ENCODE measurements at regions not wholly inside any gene's neighbourhood (a gene's known extent, or its start where the extent isn't known, plus 50 kb on each side); places are given as distances from the start of the nearest gene placed in this dataset.

DNA sequence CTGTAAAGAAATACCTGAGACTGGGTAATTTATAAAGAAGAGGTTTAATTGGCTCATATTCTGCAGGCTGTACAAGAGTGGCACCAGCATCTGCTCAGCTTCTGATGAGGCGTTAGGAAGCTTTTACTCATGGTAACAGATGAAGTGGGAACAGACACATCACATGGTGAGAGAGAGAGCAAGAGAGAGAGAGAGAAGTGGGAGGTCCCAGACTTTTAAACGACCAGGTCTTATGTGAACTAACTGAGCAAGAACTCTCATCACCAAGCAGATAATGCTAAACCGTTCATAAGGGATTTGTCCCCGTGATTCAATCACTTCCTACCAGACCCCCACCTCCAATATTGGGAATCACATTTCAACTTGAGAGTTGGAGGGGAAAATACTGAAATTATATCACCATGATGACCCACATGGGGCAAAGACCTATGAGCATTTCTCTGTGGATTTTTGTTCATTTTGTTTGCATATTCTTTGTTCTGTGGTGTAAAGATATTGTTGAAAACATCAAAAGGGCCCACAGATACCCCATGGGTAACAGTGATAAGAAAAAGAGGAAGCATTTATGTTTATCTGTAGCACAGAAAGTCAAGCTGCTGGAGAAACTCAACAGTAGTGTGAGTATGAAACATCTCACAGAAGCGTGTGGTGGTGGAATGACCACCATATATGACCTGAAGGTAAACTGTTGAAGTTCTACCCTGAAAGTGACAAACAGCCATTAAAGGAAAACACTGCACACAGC is 135.2 kb upstream of the PDE3A start:
- DNase-seq, result no peak

DNA sequence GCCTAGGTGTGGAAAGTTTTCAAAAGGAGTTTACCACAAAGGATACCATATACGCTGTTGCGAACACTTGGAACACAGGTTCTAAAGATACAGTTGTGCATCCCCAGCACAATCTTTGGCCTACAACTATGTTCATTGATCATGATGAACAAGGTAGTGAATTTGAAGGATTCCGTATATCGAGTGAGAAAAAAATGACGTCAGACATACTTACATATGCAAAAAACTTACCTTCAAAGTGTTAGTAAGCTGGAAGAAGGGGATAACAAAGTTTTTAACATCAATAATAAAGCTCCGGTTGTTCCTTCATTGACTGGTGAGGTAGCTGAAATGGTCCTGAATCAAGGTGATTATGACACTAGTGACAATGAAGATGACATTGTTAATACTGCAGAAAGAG is 133.9 kb upstream of the PDE3A start:
- no peak for DNase-seq

DNA sequence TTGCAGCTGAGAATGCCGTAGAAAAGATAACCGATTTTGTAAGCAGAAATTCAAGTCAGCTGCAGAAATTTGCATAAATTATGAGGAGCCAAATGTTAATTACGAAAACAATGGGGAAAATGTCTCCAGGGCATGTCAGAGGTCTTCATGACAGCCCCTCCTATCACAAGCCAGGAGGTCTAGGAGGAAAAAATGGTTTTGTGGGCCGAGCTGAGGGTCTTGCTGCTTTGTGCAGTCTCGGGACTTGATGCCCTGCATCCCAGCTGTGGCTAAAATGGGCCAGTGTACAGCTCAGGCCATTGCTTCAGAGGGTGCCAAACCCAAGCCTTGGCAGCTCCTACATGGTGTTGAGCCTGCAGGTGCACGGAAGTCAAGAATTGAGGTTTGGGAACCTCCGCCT is 131.2 kb upstream of the PDE3A start:
- DNase-seq, result no peak

DNA sequence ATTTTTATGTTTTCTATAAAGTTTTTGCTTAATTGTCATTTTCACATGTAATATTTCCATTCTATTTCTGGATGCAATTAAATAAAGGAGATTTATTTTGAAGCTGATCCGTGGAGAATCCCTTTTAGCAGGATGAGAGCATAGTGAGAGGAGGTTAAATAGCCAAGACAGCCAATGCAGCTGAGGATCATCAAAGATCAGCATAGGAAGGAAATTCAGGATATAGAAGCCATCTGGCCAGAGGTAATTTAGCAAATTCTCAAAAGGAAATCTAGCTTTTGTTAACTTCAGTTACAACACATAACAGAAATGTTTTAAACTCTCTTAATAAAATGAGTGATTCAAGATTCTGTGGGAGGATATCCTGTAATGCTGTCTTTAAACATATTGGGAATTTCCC is 122.8 kb upstream of the PDE3A start:
- DNase-seq, result no peak

DNA sequence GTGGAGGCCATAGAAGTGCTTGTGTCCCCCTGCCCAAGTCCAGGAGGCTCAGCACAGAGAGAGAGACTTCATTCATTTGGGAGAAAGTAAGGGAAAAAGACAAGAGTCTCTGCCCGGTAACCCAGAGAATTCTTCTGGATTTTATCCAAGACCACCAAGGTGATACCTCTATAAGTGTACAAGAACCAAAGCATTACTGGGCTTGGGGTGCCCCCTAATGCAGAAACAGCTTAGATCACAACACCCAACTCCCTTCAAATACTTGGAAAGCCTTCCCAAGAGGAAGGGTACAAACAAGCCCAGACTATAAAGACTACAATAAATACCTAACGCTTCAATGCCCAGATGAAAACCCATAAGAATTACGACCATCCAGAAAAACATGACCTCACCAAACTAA is 119.7 kb upstream of the PDE3A start:
- no peak for DNase-seq

DNA sequence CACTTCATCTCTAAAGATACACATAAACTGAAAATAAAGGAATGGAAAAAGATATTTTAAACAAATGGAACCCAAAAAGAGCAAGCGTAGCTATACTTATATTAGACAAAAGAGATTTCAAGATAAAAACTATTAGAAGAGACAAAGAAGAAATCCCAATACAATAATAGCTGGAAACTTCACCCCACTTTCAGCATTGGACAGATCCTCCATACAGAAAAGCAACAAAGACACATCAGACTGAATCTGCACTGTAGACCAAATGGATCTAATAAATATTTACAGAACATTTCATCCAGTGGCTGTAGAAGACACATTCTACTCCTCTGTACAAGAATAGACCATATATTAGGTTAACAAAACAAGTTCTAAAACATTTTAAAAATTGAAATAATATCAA is 117.6 kb upstream of the PDE3A start:
- DNase-seq, result no peak

DNA sequence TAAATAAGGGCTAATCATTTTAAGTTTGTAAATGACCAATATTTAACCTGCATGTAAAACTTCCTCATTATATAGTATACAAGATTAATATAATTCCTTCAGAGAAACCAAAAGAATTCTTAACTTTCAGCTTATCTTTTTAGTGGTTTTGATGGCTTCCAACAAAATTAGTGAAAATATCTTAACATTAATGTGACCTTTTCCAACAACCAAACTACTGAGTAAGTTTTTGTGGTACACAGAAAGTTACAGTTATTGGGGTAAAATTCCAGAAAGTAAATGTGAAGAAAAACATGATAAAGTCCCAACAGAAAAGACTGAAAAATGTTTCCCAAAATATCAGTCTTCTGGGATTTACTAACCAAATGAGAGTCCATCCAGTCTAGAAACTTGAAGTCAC is 111.0 kb upstream of the PDE3A start:
- DNase-seq, result no peak

DNA sequence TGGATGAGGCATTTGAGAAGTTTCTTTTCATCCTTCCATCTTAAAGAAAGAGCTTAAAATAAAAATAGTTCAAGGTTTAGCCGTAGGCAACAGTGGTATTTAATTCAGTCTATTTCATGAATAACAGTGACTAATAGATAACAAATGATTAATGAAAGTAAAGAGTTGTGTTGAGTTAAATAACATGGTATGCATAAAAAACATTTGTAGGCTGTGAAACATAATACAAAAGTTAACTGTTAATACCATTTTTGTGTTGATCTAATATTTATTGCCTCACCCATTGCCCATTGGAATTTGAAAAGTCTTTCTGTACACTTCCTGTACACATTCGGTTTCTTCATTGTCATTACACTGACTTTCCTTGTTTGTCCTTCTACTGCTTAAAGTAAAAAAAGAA is 108.6 kb upstream of the PDE3A start:
- no peak for DNase-seq

DNA sequence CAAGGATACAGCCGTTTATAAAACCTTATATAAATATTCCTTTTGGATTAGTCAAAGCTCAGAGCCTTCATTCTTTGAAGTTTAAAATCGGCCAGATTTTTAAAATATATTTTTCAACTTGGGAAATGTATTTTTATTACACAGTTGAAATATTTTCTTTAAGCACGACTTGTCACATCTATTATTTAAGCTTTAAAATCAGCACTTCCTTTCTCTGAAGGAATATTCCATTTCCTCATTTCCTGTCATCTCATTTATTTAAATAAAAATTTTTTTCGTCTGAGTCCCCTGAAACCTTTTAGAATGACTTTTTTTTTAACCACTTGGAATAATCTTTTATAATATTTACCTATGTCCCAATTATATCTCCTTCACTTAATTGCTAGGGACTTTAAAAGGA is 107.5 kb upstream of the PDE3A start:
- no peak for DNase-seq

DNA sequence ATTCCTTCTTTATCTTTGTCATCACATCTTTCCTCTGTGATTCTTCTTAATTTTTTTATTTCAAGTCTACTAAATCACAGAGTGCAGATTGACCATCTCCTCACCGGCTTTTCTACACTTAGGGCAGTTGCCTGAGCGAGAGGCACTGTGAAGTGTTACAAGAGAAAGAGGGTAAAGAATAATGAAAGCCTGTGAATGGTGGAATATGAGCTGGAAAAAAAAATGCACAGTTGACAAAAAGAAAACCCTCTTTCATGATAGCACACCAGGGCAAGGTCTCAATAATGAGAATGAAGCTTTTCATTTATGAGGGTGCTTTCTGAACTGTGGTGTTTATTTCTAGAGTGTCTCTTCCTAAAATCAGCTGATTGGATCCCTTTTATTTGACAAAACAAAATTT is 106.2 kb upstream of the PDE3A start:
- DNase-seq, result no peak

DNA sequence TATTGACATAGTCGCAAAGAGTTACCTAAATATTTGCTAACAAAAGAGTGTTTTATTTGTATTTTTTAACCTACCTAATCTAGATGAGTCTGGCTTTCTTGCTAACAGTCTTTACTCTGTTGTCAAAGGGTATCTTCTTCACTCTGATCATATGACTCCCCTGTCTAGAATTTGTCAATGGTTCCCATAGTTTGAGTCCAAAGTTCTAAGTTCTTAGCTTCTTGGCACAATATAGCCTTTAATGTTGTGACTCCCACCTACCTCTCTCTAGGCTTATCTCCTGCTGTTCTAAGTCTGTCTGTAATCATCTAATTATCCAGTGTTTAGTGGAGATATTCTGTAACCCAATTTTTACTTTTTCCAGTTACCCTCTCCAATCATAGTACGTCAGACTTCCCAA is 104.3 kb upstream of the PDE3A start:
- DNase-seq, result no peak

DNA sequence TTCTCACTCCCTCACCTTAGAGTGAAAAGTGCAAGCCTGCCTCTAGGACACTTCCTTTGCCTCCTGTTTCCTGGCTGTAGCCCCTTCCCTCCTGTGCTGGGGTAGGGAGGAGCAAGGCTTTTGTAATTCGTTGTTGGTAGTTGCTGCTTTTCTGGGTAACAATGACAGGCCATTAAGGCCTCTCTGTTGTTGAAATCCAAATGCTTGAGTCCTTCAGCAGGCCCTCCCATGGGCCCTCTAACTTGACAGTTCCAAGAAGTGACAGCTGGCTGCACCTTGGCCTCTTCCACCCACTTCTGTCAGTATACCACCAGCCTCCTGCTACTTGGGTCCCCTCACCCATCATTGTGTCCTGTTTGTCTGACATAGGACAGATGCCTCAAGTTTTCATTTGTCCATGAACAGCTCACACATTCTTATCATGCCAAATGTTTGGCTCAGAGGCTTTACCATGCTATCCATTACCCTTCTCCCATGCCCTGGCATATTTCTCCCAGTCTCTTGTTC is 103.7 kb upstream of the PDE3A start:
- DNase-seq, result no peak

DNA sequence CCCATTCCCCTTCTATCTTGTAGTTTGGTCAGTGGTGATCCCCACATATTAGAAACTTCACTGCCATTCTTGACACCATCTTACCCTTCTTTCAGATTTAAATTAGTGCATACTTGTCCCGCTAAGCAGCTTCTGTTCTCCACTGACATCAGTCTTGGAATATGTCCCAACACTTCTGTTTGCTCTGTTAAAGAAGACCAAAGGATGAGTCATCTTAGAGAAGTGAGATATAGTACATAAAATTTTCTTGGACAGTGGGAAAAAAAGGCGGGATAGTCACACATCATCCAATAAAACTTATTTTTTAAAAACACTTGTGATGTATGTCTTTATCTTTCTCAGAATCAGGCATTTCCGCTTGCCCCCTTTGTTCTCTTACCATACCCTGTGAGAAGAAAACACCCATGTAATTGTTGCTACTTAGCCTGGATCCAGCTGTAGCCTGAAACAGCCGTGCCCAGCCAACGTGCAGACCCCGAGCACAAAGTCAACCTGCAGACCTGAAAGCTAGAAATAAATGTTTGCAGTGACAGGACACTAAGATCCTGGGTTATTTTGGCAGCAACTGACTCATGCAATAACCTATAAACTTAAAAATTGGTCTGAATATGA is 100.1 kb upstream of the PDE3A start:
- no peak for DNase-seq

DNA sequence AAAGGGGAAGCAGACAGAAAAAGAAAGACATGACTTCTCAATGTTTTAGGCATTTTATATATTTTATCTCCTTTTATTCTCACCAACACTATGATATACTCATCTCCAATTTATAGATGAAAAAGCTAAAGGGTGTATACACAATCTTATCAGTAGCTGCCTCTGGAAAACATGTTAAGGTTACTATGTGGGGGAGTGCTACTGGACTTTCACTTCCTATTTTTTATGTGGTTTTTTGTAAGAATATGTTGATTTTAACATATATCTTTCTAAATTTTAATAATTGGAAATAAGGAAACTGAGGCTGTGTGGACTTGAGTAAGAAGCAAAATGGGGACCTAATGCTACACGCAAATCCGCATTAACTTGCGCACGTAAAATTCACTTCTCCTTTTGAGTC is 99.6 kb upstream of the PDE3A start:
- DNase-seq, result no peak

DNA sequence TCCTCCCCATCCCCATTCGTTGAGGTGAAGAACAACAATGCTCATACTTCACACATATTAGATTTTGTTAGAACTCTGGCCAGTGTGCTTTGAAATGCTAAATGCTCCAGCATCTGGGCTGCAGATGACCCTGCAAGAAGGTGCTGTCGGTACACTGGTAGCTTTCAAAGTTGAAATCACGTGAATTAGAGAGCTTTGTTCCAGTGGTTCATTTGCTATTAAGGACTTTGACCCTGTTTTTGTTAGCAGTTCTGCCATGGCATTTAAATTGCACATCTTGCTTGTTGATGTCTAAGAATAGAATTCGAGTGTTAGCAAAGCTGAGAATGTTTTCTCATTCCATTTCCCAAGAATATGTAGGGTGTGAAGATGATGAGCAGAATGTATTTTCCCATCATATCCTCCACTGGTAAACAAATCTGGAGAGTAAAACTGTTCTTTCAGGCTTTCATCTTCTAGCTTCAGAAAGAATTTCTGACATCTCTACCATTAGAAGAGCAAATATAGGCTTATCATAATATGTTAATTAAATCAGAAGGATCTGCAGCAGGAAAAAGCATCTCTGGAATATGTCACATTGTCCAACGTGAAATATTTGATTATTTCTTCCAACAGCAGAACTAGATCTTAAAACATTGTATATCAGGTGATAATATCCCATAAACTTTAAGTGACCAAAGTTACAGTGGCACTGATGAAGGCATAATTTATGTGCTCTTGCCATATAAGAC is 98.8 kb upstream of the PDE3A start:
- DNase-seq, result no peak

DNA sequence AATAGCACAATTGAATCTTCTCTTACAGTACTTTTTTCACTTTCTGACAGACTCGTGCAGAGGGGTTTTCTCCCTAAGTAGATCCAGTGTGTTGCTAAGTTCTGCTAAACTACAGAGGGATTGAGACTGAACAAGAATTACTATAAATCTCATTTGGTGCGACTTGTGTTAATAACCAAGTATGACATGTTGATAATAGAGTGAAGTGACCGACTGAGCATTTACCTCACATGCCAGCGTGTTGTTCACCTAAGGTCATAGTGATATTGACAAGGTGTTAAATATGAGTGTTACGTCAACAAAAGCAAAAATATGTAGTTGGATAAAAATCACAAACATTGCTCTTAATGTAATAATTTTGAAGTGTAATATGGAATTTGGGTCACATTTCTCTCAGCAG is 97.8 kb upstream of the PDE3A start:
- DNase-seq, result no peak

DNA sequence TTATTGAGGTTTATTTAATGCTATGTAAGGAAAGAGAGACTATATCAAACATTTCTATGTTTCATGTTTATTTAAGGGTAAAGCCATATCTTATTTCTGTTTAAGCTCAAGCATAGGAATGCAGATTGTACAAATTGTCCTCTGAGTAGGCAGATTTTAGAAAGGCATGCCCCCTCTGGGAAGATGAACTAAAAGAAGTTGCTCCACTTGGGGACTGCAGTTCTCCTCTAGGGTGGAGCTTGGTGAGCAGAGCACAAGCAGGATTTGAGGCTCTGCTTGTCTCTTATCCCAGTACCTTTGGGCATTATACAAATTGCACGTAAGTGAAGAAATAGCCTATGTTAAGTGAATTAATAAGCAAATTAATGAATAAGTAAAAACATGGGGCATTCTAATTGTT is 96.2 kb upstream of the PDE3A start:
- DNase-seq, result no peak

DNA sequence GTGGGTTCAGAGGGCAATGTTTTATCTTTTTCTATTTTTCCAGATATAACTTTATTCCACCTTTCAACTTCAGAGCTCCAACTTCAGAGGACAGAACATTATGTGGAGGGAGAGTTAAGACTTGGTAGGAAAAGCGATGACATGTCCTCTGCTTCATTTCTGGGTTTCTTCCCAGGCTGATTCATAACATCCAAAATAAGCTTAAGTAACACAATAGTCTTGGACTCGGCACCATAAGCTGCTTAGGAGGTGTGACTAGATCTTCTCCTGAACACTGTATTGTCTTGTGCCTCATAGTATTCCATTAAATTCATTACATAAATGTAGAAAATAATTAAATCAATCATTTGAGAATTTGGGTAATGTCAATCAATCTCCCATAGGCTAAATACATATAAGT is 95.5 kb upstream of the PDE3A start:
- DNase-seq, result no peak

DNA sequence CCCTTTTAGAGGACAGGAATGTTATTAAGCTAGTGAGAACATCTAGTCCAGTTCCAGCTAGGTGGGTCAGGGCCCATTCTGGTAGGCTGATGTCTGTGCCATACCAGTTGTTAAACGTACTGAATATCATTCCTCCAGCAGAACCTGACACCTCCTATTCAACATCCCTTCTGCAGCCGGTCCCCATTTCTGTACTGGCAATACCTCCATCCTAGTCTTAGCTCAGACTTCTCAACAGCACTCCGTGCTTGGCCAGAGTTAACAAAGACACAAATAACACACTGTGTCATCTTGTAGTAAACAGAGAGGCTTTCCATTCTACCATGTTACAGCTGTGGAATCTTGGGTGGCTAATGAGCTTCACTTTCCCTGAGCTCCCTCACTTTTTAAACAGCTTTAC is 94.3 kb upstream of the PDE3A start:
- no peak for DNase-seq

DNA sequence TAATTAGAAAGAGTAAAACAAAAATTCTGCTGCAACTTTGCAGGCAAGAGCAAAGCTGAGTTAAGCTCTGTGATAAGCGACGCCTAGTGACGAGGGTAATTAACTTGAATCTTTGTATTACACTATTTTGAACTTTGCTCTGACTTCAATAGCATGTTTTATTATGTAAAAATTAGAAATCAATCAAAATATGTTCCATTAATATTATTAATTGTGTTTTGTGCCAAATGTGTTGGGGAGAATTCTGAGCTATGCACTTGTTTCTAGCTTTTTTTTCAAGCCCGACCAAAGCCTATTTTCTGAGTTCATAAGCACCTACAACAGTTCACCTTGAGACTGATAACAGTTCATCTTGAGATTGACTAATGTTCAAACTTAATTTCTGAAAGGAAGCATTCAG is 90.1 kb upstream of the PDE3A start:
- DNase-seq, result no peak

DNA sequence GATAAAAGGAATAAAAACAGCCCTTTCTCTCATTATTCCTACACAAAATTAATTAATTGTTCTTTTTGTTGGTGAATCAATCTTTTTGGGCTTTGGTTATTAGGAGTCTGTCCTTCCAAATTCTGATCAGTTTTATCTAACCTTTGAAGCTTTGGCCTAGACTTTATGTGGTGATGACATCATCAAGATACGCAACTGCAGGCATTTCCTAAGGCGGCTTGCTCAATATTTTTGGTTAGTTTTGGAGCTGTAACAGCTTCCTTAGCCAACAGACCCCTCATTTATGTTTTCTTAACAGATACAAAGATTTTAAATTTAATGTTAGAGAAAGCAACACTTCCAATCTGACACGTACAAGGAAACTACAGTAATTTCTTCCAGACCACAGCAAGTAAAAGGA is 87.8 kb upstream of the PDE3A start:
- DNase-seq, result no peak

DNA sequence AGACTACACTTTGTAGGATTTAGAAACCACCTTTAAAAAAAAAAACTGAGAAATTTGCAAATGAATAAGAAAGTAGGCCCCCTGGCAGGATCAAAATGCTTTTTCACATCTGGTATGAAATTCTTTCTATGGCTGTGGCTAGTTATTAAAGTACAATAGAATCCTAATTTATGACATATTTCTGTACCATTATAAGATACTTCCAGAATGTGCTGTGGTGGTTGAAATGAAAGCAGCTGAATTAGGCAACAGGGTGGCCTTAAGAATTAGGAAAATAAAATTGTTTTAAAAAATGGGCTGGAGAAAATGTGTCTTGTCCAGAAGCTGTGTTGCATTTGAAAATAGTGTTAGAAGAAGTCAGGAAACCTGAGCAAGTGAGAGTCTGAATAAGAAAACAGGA is 85.9 kb upstream of the PDE3A start:
- no peak for DNase-seq

DNA sequence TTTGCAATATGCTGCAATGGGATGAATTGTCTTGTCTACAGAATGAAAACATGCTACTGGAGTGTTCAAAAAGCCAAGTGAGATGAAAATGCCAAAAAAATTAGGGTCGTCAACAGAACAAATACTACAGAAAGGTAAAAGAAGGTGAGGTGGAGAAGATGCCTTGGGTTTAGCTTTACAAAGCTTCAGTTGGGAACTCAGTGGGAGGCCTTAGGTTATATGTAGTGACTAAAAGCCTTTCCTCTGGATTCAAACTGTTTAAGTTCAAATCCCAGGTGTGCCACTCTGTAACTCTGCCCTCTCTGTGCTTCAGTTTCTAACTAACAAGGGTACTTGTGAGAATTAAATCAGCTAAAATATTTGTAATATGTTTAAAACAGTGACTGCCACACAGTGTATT is 84.9 kb upstream of the PDE3A start:
- DNase-seq, result no peak
